ENCODE measurements at regions not wholly inside any gene's neighbourhood (a gene's known extent, or its start where the extent isn't known, plus 50 kb on each side); places are given as distances from the start of the nearest gene placed in this dataset.

DNA sequence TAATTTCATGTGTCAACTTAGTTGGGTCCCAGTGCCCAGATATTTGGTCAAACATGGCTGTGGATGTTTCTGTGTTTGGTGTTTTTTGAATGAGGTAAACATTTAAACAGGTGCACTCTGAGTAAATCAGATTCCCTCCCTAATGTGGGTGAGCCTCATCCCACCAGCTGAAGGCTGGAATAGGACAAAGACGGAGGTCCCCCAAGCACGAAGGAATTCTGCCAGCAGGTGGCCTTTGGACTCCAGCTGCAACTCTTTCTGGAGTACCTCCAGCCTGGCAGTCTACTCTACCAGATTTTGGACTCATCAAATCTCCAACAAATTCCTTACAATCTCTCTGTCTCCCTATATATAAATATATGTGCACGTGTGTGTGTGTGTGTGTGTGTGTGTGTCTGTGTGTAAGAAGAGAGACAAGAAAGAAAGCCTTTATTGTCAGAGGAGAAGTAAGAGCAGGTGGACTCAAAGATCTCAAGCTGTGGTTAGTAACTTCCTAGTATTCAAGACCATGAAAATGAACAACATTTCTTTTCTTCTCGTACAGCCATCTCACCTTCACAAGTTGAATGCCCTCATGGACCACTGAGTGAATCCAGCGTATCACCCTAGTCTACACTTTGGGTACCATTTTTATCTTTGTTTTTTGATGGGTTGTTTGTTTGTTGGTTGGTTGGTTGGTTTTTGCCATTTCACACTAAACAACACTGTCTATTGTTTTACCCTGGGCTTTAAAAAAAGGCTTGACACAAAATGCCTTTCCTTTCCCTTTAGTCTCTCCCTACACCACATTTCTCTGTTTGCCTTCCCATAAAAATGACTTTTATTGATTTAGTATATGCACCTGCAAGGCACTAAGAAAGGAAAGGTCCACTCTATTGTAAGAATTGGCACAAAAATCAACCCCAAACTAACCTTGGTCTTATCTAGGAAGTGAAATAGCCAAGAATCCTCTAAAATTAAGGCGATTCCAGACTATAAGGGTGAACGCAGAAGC is 118.7 kb downstream of the TENT4A start:
- H3K4ac ChIP-seq (ENCODE audit: low read depth, low read length) = no peak overlapping the region
- H4K91ac ChIP-seq (ENCODE audit: insufficient read depth, low read depth, low read length) = no peak overlapping the region
- peaks cover 14% of the 10 kb centered on the region; the same call in 1 of the 2 replicates for H3K9me3 ChIP-seq (ENCODE audit: control insufficient read depth, insufficient read depth, low read length)
- H2BK15ac ChIP-seq (ENCODE audit: low read depth, low read length) = no peak overlapping the region
- no peak overlapping the region for H4K8ac ChIP-seq (ENCODE audit: low read depth in 2 of 2, low read length in 2 of 2)
- H2AFZ ChIP-seq (replicated peaks; ENCODE audit: low read length, poor library complexity) = no peak overlapping the region
- no peak overlapping the region for H2BK120ac ChIP-seq (ENCODE audit: low read depth, low read length)
- H3K27ac ChIP-seq (ENCODE audit: insufficient read depth, low read length) = no peak overlapping the region
- no peak overlapping the region for H3K9ac ChIP-seq (ENCODE audit: low read depth, low read length)
- DNase-seq = no peak
- no peaks in the 10 kb centered on the region for H3K27me3 ChIP-seq (ENCODE audit: control insufficient read depth, insufficient read depth, low read length)
- H3K14ac ChIP-seq (replicated peaks; ENCODE audit: low read depth, low read length) = no peak overlapping the region
- ChIA-PET POLR2A (ENCODE audit: unreplicated experiment) (no interaction called here), CTCF (no interaction called here)
- H3K4me3 ChIP-seq (ENCODE audit: insufficient read depth, low read depth, low read length) = no peak overlapping the region
- no peak overlapping the region for H3K18ac ChIP-seq (ENCODE audit: low read depth, low read length)
- no peaks in the 10 kb centered on the region for H3K36me3 ChIP-seq (ENCODE audit: control insufficient read depth, insufficient read depth, low read length)
- H2AK5ac ChIP-seq (ENCODE audit: low read depth, low read length) = no peak overlapping the region
- in situ Hi-C loops (cut with MboI; ENCODE audit: low sequenced_read_pairs) (no loop called here), dilution Hi-C loops (cut with HindIII; ENCODE audit: low sequenced_read_pairs, unreplicated experiment) (no loop called here), intact Hi-C loops (cut with micrococcal nuclease) (no loop called here)
- ATAC-seq (ENCODE audit: low read depth) = no peak
- H3K4me1 ChIP-seq (ENCODE audit: control insufficient read depth, insufficient read depth, low read length) = no peaks in the 10 kb centered on the region
- no peak overlapping the region for H2AK9ac ChIP-seq (replicated peaks; ENCODE audit: low read depth, low read length, poor library complexity)
- no peaks in the 10 kb centered on the region for H3K79me1 ChIP-seq (ENCODE audit: low read depth in 1 of 2, low read length in 2 of 2)
- H4K5ac ChIP-seq (ENCODE audit: low read depth, low read length) = no peak overlapping the region
- no peak overlapping the region for H3K56ac ChIP-seq (ENCODE audit: extremely low read depth, insufficient read depth, low read length)
- no CpG with 5 or more reads among the region's 7 CpGs for WGBS, 2 experiments (ENCODE audit: extremely low coverage in 2 of 2, insufficient read length in 1 of 2)
- no peak overlapping the region for H3K4me2 ChIP-seq (ENCODE audit: low read depth, low read length)
- H3K9me1 ChIP-seq (ENCODE audit: insufficient read depth, low read length) = no peaks in the 10 kb centered on the region
- BruUV-seq (replicated peaks) = no TSS peak
- no peak overlapping the region for H3K23ac ChIP-seq (ENCODE audit: low read depth, low read length)
- H2BK5ac ChIP-seq (ENCODE audit: low read depth, low read length, poor library complexity, severe bottlenecking) = no peak overlapping the region
- H4K20me1 ChIP-seq (ENCODE audit: insufficient read depth, low read length) = no peaks in the 10 kb centered on the region
- H2BK20ac ChIP-seq (ENCODE audit: low read depth, low read length) = no peak overlapping the region
- TF ChIP-seq RCOR1 (IDR thresholded peaks at IDR 0.05; ENCODE audit: insufficient replicate concordance, low read length) (no peak), POLR2A (IDR thresholded peaks at IDR 0.05; ENCODE audit: low read depth, low read length) (no peak), BHLHE40 (IDR thresholded peaks at IDR 0.05; ENCODE audit: low read depth, low read length) (no peak), RAD21 (IDR thresholded peaks at IDR 0.05; ENCODE audit: low read length) (no peak), FOS (IDR thresholded peaks at IDR 0.05; ENCODE audit: low read depth, low read length) (no peak), RFX5 (IDR thresholded peaks at IDR 0.05; ENCODE audit: low read depth, low read length) (no peak), CTCF (conservative IDR thresholded peaks at IDR 0.05; ENCODE audit: low read depth, low read length) (no peak), MAZ (IDR thresholded peaks at IDR 0.05; ENCODE audit: borderline replicate concordance, low read depth, low read length) (no peak), MAFK (IDR thresholded peaks at IDR 0.05; ENCODE audit: low read depth, low read length) (no peak), MXI1 (IDR thresholded peaks at IDR 0.05; ENCODE audit: borderline replicate concordance, low read depth, low read length) (no peak), NFE2L2 (IDR thresholded peaks at IDR 0.05; ENCODE audit: low read depth, low read length) (no peak), SMC3 (IDR thresholded peaks at IDR 0.05; ENCODE audit: low read depth, low read length) (no peak), CEBPB (IDR thresholded peaks at IDR 0.05; ENCODE audit: low read depth, low read length) (no peak)
- TF ChIP-seq, protein P1, sequence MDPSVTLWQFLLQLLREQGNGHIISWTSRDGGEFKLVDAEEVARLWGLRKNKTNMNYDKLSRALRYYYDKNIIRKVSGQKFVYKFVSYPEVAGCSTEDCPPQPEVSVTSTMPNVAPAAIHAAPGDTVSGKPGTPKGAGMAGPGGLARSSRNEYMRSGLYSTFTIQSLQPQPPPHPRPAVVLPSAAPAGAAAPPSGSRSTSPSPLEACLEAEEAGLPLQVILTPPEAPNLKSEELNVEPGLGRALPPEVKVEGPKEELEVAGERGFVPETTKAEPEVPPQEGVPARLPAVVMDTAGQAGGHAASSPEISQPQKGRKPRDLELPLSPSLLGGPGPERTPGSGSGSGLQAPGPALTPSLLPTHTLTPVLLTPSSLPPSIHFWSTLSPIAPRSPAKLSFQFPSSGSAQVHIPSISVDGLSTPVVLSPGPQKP (IDR thresholded peaks at IDR 0.05; ENCODE audit: borderline replicate concordance, low read depth, low read length) = no peak
- TF ChIP-seq, protein P2, sequence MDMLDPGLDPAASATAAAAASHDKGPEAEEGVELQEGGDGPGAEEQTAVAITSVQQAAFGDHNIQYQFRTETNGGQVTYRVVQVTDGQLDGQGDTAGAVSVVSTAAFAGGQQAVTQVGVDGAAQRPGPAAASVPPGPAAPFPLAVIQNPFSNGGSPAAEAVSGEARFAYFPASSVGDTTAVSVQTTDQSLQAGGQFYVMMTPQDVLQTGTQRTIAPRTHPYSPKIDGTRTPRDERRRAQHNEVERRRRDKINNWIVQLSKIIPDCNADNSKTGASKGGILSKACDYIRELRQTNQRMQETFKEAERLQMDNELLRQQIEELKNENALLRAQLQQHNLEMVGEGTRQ (IDR thresholded peaks at IDR 0.05; ENCODE audit: low read depth, low read length) = no peak

All from IMR-90 (cell line).